ENCODE measurements at regions not wholly inside any gene's neighbourhood (a gene's known extent, or its start where the extent isn't known, plus 50 kb on each side); places are given as distances from the start of the nearest gene placed in this dataset.

GRCh38 chr4:105092356-105092755 lies 54.3 kb upstream of the TET2 start:
- intact Hi-C loops (cut with DNase I) = no loop called here
- WGBS, 3 donors = 23 to 31% (median 23%) methylated on average over 1 of the region's 1 CpG
- Histone ChIP-seq H3K27me3 (ENCODE audit: insufficient read depth in 3 of 3, low read length in 2 of 3) (no peaks in the 10 kb centered on the region), H3K9me3 (peaks cover 13% of the 10 kb centered on the region), H3K4me3 (no peak overlapping the region), H3K27ac (no peak overlapping the region), H3K36me3 (ENCODE audit: insufficient read depth in 1 of 2, low read depth in 1 of 2) (no peaks in the 10 kb centered on the region), H3K4me1 (no peaks in the 10 kb centered on the region)
- TF ChIP-seq CTCF (IDR thresholded peaks at IDR 0.05) = no peak
- DNase-seq = no peak
- ATAC-seq = no peak

DNA sequence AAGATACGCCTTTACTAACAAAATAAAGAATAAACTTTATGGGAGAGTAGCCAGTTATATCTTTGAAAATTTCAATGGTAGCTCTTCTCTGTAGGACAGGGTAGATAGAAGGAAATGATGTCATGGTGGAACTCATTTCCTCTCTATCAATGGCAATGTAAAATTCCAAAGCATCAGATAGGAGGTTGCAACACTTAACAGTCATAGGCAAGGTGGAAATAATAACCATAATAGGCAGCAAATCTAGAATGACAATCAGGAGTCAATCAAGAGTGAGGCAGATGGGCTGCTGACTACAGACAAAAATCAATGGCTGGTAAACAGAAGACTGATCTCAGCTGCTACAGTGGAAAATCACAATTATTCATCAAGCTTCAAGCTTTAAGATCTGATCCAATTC lies 53.9 kb upstream of the TET2 start:
- WGBS, 3 donors = 41 to 54% (median 52%) methylated on average over 1 of the region's 1 CpG
- intact Hi-C loops (cut with DNase I) = no loop called here
- DNase-seq = no peak
- Histone ChIP-seq H3K27me3 (ENCODE audit: insufficient read depth in 3 of 3, low read length in 2 of 3) (no peaks in the 10 kb centered on the region), H3K4me1 (no peaks in the 10 kb centered on the region), H3K4me3 (no peak overlapping the region), H3K36me3 (ENCODE audit: insufficient read depth in 1 of 2, low read depth in 1 of 2) (no peaks in the 10 kb centered on the region), H3K27ac (no peak overlapping the region), H3K9me3 (peaks cover 13% of the 10 kb centered on the region)
- TF ChIP-seq CTCF (IDR thresholded peaks at IDR 0.05) = no peak
- no peak for ATAC-seq

- no peaks in the 10 kb centered on the region for H3K27me3 ChIP-seq (ENCODE audit: insufficient read depth in 3 of 3, low read length in 2 of 3)
- H3K4me3 ChIP-seq = no peak overlapping the region
- TF ChIP-seq CTCF (IDR thresholded peaks at IDR 0.05) = no peak
- no peak overlapping the region for H3K27ac ChIP-seq
- intact Hi-C loops (cut with DNase I) = no loop called here
- H3K36me3 ChIP-seq (ENCODE audit: insufficient read depth in 1 of 2, low read depth in 1 of 2) = no peaks in the 10 kb centered on the region
- DNase-seq (no peak), ATAC-seq (no peak)
- no peaks in the 10 kb centered on the region for H3K4me1 ChIP-seq
- 72 to 79% (median 75%) methylated on average over 2 of the region's 2 CpGs for WGBS, 3 donors
- H3K9me3 ChIP-seq = peaks cover 13% of the 10 kb centered on the region
These were observed 52.7 kb upstream of the TET2 start for GRCh38 chr4:105093975-105094374.

Measured in psoas muscle (tissue), 7 donors.